HS-5 (cell line): ENCODE measurements at regions not wholly inside any gene's neighbourhood (a gene's known extent, or its start where the extent isn't known, plus 50 kb on each side); places are given as distances from the start of the nearest gene placed in this dataset.

Experiments
- DNase-seq: peaks from one replicate; pipeline ENCODE4 v3.0.0-alpha.2; 2012; ENCODE audit warnings: low read depth

- DNase-seq, result no peak
Observed at GRCh38 chr6:156046268-156046665, 590.6 kb upstream of the NOX3 start.

- DNase-seq, result no peak
Observed at GRCh38 chr6:156045401-156046267, 590.0 kb upstream of the NOX3 start.

- no peak for DNase-seq
Observed at GRCh38 chr6:156033598-156033997, 578.0 kb upstream of the NOX3 start.

GRCh38 chr6:156031516-156031915, 575.9 kb upstream of the NOX3 start:
- no peak for DNase-seq

- no peak for DNase-seq
Observed at GRCh38 chr6:156030053-156030452, 574.4 kb upstream of the NOX3 start.

GRCh38 chr6:156029286-156029985, 573.8 kb upstream of the NOX3 start:
- no peak for DNase-seq

- DNase-seq, result no peak
Observed at GRCh38 chr6:156028335-156029131, 572.9 kb upstream of the NOX3 start.

- no peak for DNase-seq
Observed at GRCh38 chr6:156027248-156027626, 571.6 kb upstream of the NOX3 start.

- no peak for DNase-seq
Observed at GRCh38 chr6:156026486-156027247, 571.0 kb upstream of the NOX3 start.

- no peak for DNase-seq
Observed at GRCh38 chr6:156024339-156024738, 568.7 kb upstream of the NOX3 start.

- peak; percentile 22 for DNase-seq
Observed at GRCh38 chr6:156021746-156022396, 566.2 kb upstream of the NOX3 start.

- DNase-seq, result peak; percentile 10
Observed at GRCh38 chr6:156017838-156018237, 562.2 kb upstream of the NOX3 start.

- DNase-seq, result no peak
Observed at GRCh38 chr6:156016186-156016976, 560.7 kb upstream of the NOX3 start.

- DNase-seq, result no peak
Observed at GRCh38 chr6:156013155-156013554, 557.5 kb upstream of the NOX3 start.

- no peak for DNase-seq
Observed at GRCh38 chr6:156009656-156010055, 554.0 kb upstream of the NOX3 start.

GRCh38 chr6:156004796-156005195, 549.2 kb upstream of the NOX3 start:
- no peak for DNase-seq

- no peak for DNase-seq
Observed at GRCh38 chr6:155996151-155996550, 540.5 kb upstream of the NOX3 start.

GRCh38 chr6:155995281-155995680, 539.6 kb upstream of the NOX3 start:
- no peak for DNase-seq

GRCh38 chr6:155994086-155994485, 538.4 kb upstream of the NOX3 start:
- DNase-seq, result no peak

GRCh38 chr6:155993240-155993639, 537.6 kb upstream of the NOX3 start:
- no peak for DNase-seq
